ENCODE measurements at regions not wholly inside any gene's neighbourhood (a gene's known extent, or its start where the extent isn't known, plus 50 kb on each side); places are given as distances from the start of the nearest gene placed in this dataset.

DNA sequence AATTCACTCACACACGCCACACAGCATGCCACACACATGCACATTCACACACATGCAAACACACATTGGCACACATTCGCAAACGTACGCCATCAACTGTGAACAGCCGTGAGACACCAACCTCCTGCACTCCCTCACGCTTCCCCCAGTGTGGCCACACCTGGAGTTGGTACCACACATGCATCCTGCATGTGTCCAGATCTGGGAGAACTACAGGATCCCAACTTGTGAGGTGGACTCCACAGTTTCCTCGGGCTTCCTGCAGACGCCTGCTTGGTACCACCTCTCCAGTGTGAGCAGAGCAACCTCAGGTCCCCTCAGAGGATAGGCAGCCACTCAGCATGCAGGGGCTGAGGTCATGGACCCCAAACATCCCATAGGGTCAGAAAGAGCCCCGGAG lies 239.0 kb downstream of the EIPR1 start:
- no peak for DNase-seq

DNA sequence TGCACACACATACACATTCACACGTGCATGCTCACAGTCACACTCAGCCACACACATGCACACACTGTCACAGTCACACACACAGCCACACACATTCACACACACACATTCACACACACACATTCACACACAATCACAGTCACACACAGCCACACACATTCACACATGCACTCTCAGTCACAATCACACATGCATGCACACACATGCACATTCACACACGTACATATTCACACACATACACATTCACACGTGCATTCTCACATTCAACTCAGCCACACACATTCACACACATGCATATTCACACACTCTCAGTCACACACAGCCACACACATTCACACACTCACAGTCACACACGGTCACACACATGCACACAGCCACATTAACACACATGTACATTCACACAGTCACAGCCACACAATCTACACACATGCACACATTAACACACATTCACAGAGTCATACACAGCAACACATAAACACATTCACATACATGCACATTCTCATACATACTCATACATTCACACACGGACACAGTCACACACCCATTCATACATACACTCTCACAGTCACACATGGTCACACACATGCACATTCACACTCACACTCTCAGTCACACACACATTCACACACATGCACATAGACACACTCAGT lies 239.8 kb downstream of the EIPR1 start:
- DNase-seq: no peak

DNA sequence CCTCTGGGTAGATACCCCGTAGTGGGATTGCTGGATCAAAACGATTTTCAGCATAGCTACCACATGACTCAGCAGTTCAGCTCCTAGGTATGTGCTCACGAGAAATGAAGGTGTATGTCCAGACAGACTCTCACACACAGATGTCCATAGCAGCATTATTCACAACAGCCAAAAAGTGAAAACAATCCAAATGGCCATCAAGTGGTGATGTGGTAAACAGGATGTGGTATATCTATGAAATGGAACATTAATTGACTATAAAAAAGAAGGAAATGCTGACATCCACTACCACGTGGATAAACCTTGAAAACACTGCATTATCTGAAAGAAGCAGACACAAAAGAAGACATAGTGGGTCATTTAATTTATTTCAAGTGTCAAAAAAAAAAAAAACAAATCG lies 241.9 kb downstream of the EIPR1 start:
- DNase-seq: no peak

DNA sequence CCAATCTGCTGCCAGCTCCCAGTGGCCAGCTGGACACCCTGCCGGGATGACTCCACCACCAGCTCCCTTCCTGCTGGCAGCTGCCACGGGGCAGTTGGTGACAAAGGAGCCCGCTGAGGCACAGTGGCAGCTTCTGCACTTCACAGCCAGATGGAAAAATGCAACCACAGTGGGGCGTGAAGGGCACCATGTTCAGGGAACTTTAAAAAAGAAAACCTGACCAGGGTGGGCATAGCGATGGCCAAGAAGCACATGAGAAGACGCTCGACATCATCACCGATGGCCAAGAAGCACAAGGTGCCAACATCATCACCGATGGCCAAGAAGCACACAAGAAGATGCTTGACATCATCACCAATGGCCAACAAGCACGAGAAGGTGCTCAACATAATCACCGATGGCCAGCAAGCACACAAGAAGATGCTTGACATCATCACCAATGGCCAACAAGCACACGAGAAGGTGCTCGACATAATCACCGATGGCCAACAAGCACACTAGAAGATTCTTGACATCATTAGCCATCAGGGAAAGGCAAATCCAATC lies 243.5 kb downstream of the EIPR1 start:
- no peak for DNase-seq

GRCh38 chr2:3132966-3133365 lies 244.7 kb downstream of the EIPR1 start:
- no peak for DNase-seq

DNA sequence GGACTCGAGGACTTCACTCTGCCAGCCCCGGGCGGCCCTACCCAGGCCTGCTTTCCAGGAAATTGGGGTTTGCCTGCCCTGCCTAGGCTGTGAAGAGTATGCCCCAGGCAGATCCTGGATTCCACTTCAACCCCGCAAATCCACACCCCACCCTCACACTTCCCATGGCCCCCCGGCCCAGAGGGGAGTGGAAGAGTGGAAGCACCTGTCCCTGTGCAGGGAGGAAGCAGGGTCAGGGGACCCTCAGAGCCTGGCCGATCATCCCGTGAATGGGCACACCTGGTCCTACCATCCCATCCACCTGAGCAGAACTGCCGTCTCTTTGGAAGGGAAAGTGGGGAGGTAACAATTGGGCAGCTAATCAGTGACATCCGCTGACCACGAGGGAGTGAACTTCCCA lies 245.2 kb downstream of the EIPR1 start:
- DNase-seq: no peak

DNA sequence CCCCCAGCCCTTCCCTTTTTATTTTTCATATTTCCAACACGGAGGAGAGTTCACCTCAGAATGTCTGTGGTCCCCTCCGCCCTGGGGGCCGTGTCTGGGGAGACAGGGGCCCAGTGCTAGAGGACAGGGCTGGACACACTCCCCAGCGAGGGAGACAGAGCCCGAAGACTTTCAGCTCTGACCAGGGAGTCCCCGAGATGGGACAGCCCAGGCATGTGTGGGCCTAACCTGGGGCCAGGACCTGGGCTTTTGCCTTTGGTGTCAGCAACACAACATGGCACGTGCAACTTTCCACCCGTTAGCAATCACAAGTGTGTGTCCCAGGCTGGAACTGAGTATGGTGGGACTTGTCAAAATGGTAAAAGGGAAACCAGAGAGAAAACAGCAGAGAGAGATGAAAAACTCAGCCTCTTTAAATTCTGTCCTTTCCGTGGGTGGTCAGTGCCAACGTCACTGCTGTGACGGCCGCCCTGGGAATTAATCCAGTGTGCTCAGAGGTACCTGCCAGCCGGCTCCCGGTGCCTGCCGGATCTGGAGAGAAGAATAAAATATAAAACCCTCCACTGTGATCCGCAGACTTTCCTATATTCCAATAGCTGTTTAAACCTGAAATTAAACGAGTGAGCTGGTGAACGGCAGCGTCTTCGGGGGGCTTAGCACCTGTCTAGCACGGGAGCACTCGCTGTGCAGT lies 245.8 kb downstream of the EIPR1 start:
- no peak for DNase-seq

DNA sequence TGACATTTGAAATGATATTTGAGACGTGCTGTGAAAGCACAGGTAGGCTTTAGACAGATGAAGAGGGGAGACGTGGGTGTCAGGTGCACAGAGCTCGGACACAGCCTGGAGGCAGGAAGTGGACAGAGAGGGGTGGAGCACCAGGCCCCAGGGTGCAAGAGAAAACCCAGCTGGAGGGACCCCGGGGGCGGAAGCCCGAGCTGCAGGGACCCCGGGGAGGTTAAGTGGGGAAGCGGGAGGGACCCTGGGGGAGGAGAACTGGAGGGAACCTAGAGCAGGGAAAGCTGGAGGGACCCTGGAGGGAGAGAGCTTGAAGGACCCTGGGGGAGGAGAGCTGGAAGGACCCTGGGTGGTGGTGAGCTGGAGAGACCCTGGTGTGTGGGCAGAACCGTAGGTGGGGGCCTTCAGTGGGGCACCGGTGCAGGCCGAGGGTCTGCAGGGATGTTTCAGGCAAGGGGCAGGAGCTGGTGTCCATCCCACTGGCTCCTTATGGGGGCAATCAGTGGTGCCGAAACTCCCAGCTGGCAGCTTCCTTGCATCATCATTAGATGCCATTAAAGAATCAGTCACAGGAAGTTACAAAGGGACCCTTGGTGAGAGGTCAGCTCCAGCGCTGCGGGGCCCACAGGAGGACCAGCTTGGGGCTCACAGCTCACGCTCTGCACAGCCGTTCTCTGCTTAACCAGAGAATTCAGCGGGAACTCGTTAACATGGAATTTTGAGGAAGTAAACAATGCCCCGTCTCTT lies 246.6 kb downstream of the EIPR1 start:
- DNase-seq: no peak

DNA sequence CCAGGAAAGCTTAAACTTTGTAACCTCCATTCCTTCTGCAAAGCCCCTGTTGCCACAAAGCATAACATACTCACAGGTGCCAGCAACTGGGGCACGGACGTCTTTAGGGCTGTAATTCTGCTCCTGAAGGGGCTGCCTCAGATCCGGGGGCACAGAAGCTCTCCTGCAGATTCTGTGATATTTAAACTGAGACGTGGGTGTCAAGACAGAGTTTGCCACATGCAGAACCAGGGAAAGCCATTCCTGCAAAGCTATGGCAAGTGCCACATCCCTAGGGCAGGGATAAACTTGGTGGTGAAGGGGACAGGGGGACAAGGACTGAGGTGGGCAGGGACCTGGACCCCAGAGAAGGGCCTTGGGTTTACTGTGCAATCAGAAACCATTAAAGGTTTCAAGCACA lies 247.2 kb downstream of the EIPR1 start:
- DNase-seq: no peak

GRCh38 chr2:3129867-3130266 lies 247.8 kb downstream of the EIPR1 start:
- no peak for DNase-seq

DNA sequence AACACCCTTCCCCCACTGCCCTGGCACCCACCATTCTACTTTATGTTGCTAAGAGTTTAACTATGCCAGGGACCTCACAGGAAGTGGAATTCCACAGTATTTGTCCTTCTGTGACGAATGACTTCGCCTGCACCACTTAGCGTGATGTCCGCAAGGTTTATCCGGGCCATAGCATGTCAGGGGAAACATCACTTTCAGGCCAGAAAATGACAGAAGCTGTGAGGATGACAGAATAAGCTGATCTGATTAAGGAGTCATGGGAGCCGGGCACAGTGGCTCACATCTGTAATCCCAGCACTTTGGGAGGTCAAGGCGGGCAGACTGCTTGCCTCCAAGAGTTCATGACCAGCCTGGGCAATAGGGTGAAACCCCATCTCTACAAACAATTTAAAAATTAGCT lies 248.8 kb downstream of the EIPR1 start:
- DNase-seq: no peak

DNA sequence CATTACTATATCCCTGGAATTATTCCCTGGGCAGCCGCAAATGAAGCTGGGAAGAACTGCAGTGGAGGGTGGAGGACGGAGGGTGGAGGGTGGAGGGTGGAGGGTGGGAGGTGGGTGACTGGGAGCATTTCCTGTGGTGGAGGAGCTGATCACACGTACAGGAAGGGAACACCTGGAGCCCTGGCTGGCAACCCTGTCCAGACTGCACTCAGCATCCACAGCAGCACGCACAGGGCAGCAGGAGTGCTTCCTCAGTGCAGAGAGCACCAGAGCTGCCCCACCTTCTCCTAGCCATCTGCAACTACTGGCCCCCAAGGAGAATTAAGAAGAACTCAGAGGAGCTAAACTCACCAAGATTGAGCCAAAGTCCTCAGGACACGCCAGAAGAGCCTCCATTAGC lies 249.9 kb downstream of the EIPR1 start:
- DNase-seq: peak; percentile 9

GRCh38 chr2:3126911-3127621 lies 250.6 kb downstream of the EIPR1 start:
- DNase-seq: peak; percentile 66

- no peak for DNase-seq
Observed at GRCh38 chr2:3126171-3126910, 251.3 kb downstream of the EIPR1 start.

- DNase-seq: no peak
Observed at GRCh38 chr2:3125761-3126130, 251.9 kb downstream of the EIPR1 start.

- DNase-seq: no peak
Observed at GRCh38 chr2:3125001-3125760, 252.4 kb downstream of the EIPR1 start.

- no peak for DNase-seq
Observed at GRCh38 chr2:3122525-3122924, 255.1 kb downstream of the EIPR1 start.

DNA sequence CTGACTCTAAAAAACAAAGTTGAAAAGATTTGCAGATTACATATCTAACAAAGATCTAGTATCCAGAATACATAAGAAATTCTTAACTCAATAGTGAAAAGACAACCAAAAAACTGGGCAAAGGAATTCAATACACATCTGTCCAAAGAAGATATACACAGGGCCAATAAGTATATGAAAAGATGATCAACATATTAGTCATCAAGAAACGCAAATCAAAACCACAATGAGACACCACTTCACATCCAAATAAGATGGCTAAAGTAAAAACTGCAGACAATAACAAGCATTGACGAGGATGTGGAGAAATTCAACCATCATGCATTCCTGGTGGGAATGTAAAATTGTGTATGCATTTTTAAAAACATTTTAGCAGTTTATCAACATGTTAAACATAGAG lies 256.0 kb downstream of the EIPR1 start:
- no peak for DNase-seq

- no peak for DNase-seq
Observed at GRCh38 chr2:3117650-3118216, 259.9 kb downstream of the EIPR1 start.

GRCh38 chr2:3116371-3116770 lies 261.2 kb downstream of the EIPR1 start:
- DNase-seq: no peak
